ENCODE measurements at regions not wholly inside any gene's neighbourhood (a gene's known extent, or its start where the extent isn't known, plus 50 kb on each side); places are given as distances from the start of the nearest gene placed in this dataset.
A peak's percentile ranks its signal among the peaks of the same experiment; 100 is the strongest.
"Not testable (repeated sequence)": the region's sequence is repeated elsewhere in the genome, so short reads cannot be mapped to it uniquely, and the experiment has no call there.

DNA sequence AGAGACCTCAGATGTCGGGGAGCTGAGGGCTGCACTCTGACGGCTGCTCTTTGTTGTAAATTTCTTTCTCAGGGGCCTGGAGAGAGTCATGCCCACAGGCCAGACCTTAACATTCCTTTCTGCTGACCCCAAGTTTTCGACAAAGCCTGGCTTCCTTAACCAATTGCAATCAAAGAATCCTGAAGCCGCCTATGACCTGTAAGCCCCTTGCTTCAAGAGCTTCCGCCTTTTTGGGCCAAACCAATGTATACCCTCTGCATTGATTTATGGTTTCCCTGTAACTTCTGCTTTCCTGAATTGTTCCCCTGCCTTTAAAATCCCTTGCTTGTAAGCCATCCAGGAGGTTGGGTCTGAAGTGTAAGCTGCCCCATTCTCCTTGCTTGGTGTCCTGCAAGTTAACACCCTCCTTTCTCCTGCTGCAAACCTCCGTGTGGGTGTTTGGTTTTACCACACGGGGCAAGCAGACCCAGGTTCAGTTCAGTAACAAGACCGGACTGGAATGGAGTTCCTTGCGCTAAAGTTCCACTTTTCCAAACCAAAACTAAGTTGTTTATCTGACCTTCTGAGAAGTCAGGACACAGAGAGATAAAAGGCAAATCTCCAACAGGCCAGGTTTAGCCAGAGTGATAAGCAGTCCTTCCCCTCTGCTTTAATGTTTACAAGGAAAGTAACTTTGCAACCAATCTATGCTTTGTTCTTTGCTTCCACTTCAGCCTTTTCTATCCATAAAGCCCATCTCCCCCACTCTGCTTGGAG lies 141.6 kb downstream of the KCNJ12 start:
- DNase-seq, result no peak

DNA sequence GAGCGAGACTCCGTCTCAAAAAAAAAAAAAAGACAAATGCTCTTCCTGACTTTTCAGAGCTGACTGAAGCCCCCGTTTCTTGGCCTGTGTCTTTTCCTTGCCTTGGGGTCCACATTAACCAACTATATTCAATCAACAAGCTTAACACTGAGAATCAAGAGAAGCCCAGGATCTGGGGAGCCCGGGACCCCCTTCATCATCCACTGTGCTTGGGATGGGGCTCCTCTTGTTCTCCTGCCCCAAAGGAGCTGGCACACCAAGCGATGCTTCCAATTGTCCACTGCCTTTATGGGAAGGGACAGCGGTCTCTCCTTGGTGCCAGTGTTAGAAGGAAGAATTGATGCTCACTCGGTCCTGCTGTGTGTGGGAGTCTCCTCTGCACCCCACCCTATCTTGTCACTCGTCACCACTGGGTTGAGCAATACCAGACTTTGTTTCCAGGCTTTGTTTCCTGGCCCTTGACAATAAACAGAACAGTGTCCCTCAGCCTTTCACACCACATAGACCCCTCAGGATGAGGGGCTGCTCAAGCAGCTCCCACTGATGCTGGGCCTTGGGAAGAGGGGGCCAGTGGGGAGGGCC lies 146.7 kb downstream of the KCNJ12 start:
- no peak for DNase-seq

- DNase-seq, result no peak
These were observed 147.5 kb downstream of the KCNJ12 start for GRCh38 chr17:21523497-21524210.

DNA sequence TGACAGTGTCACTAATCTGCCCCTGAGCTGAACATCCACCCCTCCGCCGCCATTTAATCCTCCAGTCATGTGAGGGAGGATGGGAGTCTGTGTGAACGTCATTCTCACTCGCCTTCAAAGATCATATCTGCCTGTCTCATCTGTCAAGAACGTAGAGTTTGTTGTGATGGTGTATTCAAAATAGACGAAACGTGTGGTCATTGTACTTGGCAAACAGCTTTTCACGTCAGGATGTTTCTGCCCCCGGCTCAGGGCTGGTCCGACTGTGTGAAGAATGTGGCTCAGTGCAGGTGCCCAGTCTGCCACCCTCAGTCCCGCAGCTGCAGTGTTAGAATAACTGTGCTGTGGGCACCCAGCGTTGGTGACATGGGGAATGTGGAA lies 148.0 kb downstream of the KCNJ12 start:
- DNase-seq, result no peak

- DNase-seq, result no peak
These were observed 149.4 kb downstream of the KCNJ12 start for GRCh38 chr17:21525464-21526130.

- DNase-seq, result no peak
These were observed 152.0 kb downstream of the KCNJ12 start for GRCh38 chr17:21528031-21528695.

DNA sequence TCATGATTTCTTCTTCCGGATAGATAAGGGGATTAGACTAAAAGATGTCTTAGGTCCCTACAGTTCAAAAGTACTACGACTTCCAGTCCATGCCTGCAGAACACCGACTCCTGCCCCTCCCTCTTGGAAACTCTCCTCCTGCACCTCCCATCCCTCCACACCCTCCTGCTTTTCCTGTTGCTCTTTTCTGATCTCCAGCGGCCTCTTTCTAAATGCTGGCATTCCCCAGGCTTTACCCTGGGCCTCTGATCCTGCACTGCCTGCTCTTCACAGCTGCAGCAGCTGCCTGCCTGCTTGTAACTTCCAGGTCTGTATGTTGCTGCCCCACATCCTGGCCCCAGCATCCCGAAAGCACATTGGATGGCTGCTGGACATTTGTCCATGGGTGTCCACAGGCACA lies 154.2 kb downstream of the KCNJ12 start:
- DNase-seq, result no peak

DNA sequence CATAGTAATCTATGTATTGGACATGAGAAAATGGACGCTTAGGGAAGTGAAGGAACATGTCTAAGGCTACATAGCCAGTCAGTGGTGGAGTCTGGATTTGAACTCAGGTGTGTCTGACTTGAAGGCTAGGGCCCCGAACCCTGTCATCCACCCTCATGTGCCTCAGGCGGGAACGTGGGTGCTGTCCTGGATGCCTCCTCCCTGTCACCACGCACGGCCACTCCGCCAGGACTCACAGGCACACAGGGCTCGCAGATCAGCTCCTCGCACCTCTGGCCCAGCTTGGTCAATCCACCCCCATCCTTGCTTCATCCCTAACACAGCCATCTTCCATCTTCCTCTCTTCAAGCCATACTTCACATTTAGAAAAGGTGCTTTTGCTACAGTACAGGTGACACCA lies 154.7 kb downstream of the KCNJ12 start:
- DNase-seq, result no peak

DNA sequence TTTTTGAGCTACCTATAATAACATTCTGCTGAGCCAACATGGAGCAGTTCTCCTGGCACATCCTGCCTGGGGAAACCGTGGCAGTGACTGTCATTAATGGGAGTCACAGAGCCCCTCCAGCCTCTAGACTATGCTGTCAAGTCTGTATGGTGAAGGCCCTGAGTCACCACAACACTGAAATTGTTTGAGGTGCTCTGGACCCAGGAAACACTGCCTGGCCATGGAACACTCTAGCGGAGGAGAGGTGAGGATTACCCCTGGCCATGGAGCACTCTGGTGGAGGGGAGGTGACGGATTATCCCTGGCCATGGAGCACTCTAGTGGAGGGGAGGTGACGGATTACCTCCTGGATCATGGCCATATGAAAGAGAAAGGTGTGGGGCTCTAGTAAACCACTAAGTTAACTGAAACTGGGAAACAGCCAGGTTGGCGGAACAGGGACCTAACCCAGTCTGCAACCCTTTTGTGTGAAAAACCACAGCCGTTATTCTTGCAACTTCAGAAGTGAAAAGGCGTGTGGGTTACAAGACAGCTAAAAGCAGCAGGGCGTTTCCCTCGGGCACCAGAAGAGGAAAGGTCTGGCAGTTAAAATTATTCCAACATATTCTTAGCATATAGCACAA lies 156.7 kb downstream of the KCNJ12 start:
- DNase-seq, result no peak

- no peak for DNase-seq
These were observed 156.5 kb upstream of the KCNJ18 start for GRCh38 chr17:21535686-21536375.

DNA sequence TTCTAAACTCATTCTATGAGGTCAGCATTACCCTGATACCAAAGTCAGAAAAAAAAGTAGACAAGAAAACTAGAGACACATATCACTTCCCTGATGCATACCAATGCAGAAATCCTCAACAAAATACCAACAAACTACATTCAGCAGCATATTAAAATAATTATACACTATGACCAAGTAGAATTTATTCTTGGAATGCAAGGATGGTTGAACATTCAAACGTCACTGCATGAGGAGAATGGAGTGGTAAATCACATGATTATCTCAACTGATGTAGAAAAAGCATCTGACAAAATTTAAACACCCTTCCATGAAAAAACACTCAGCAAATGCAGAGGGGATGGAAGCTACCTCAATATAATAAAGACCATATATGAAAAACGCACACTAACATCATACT lies 155.0 kb upstream of the KCNJ18 start:
- DNase-seq, result no peak

DNA sequence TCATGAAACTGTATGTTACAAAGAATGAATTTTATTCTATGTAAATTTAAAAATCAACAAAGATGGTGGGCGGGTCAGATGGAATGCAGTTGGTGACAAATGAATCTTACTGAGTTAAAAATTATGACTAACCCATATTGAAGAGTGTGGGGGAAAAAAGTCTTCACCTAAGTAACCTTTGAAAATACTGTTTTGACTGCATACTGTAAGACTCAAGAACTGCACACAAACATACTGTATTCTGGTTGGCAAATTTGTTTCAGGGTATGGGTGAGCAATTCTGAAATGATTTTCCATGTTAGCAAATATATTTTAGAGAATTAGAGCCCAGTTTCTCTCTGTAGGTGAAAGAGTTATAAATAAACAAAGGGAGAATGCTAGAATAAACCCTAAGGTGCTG lies 153.7 kb upstream of the KCNJ18 start:
- no peak for DNase-seq

DNA sequence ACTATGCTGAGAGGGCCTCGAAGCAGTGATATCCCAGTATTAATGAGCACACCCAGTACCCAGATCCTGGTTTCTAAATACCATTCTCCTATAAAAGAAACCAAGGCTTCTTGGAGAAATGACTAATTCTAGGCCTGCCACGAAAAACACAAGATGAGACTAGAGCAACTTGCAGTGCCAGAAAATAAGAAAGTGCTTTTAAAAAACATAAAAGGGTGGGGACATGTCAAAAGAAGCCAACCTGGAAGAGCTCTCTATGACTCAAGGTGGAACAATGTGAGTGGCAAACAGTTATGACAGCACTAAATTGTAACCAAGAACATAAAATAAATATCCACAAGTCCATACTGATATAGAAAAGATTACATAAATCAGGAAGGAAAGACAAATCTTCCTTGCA lies 153.2 kb upstream of the KCNJ18 start:
- no peak for DNase-seq

- DNase-seq, result no peak
These were observed 151.8 kb upstream of the KCNJ18 start for GRCh38 chr17:21540502-21540901.

DNA sequence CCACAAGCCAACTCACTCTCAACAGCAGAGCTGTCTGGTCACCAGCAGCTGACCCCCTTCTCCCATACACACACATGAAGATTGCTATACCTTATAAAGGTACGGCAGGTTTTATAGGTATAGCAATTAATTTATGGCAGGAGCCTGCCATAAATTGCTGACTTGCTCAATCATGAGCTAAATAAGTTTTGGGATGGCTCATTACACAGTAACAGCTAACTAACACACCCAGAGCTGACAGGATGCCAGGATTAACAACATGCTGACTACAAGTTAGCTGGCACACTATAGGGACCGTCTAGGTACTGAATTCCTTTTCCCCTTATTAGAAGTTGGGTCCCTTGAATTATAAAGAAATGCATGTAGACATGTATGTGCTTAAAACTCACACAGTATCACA lies 150.3 kb upstream of the KCNJ18 start:
- no peak for DNase-seq

DNA sequence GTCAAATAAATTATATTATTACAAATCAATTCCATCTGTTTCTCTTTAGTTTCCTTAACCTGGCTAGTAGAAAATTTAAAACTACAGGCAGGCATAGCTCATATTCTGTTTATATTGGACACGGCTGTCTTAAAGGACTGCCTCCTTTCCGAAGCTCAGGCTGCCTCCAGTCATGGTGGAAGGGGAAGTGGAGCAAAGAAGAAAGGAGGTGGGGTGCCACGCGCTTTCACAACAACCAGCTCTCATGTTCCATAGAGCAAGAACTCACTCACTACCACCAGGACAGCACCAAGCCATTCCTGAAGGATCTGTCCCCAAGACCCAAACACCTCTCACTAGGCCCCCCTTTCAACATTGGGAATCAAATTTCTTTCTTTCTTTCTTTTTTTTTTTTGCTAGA lies 149.3 kb upstream of the KCNJ18 start:
- DNase-seq, result no peak

DNA sequence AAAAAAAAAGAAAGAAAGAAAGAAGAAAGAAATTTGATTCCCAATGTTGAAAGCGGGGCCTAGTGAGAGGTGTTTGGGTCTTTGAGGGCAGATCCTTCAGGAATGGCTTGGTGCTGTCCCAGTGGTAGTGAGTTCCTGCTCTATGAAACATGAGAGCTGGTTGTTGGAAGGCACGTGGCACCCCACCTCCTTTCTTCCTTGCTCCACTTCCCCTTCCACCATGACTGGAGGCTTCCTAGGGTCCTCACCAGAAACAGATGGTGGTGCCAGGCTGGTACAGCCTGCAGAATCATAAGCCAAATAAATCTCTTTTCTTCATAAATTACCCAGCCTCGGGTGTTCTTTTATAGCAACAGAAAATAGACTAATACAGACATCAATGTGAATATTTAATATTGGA lies 147.3 kb upstream of the KCNJ18 start:
- DNase-seq, result no peak

DNA sequence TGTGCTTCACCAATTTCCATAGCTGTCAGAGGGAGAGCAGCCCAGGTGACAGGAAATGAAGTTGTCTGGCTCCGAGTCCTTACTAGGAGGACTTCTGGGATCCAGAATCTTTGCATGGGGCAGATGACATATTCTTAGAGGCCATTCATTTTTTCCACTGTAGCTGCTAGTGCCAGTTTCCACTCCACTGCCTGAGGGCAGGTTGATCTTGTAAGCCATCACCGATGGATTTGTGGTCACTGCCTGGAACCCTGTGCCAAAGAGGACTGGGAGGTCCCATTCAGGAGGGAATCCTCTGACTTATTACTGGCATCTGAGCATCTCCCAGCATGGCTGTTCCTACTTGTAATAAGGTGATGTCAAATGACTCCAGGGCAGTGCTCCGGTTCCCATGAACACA lies 144.1 kb upstream of the KCNJ18 start:
- DNase-seq, result no peak

- no peak for DNase-seq
These were observed 143.1 kb upstream of the KCNJ18 start for GRCh38 chr17:21549107-21549687.

DNA sequence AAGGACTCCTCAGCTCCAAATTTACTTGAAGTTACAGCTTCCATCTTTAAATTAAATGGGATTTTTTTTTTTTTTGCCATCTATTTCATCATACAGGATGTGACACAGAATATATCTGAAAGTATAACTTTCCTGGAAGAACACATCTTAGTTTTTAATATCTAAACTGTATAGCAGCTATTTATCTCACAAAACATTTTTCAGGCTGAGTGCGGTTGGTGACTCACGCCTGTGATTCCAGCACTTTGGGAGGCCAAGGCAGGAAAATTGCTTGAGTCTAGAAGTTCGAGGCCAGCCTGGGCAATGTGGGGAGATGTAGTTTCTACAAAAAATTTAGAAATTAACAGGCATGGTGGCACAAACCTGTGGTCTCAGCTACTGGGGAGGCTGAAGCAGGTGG lies 142.3 kb upstream of the KCNJ18 start:
- not testable (repeated sequence) for DNase-seq

- peak; percentile 81 for DNase-seq
These were observed 141.0 kb upstream of the KCNJ18 start for GRCh38 chr17:21551081-21551881.
